K562 (cell line): ENCODE measurements at regions not wholly inside any gene's neighbourhood (a gene's known extent, or its start where the extent isn't known, plus 50 kb on each side); places are given as distances from the start of the nearest gene placed in this dataset.

Experiments
- ATAC-seq: fragments of 200-7000 bp; cut with Tn5 transposase; 3 replicates; pipeline ENCODE4 v1.9.1; 2020; ENCODE audit warnings: moderate library complexity
- BruUV-seq: library from RNA; stranded (reverse); fragments of 400-500 nt; replicated peaks from 2 replicates; lab custom pipeline; 2021; lab: Mats Ljungman, UMichigan
- CTCF ChIA-PET: fragments of 300-600 bp; formaldehyde crosslinking; extraction: SDS; loops from one replicate; lab custom pipeline; 2021; ENCODE audit warnings: low intra/inter-chr PET ratio; lab: Yijun Ruan, JAX
- POLR2A ChIA-PET: fragments of 300-600, 350-650 bp; sonication (Branson Sonifier 250); formaldehyde crosslinking; extraction: SDS; loops from one replicate; lab custom pipeline; 2021; ENCODE audit warnings: antibody characterized with exemption, inconsistent platforms; lab: Yijun Ruan, JAX
- DNase-seq, 4 experiments: peaks; one replicate each; pipeline versions ENCODE4 v3.0.0 to v3.0.0-alpha.2; 2011 to 2018; ENCODE audit warnings: low spot score in 3 of 4, mixed read lengths in 3 of 4; ENCODE audit errors: extremely low read depth in 1 of 4
- FAIRE-seq: peaks from 2 replicates; lab custom pipeline; 2011; peaks lifted over from hg19 to GRCh38; lab: Jason Lieb, UNC
- H2AFZ ChIP-seq: 2 replicates; pipeline ENCODE4 v1.6.0; 2011; ENCODE audit warnings: low read depth, low read length, control low read depth, inconsistent platforms
- H3K27ac ChIP-seq: fragments of 200-600 bp; 3 replicates; pipeline ENCODE4 v1.8.0; 2011; ENCODE audit warnings: low read depth, mild to moderate bottlenecking, control low read depth, inconsistent platforms, low read length, moderate library complexity, mixed read lengths; ENCODE audit errors: extremely low read depth
- H3K27me3 ChIP-seq, 2 experiments: fragments of 300-600 bp in 1 of 2; 2 replicates in 1 of 2; 3 replicates in 1 of 2; pipeline versions ENCODE4 v1.6.0 to v1.8.0; 2011; ENCODE audit warnings: inconsistent platforms in 2 of 2, low read length in 2 of 2, mild to moderate bottlenecking in 1 of 2, mixed read lengths in 1 of 2, moderate library complexity in 1 of 2; ENCODE audit not compliant: control insufficient read depth in 2 of 2, insufficient read depth in 2 of 2
- H3K36me3 ChIP-seq: fragments of 300-600 bp; 3 replicates; pipeline ENCODE4 v1.8.0; 2011; ENCODE audit warnings: mild to moderate bottlenecking, low read length, inconsistent platforms; ENCODE audit not compliant: control insufficient read depth, insufficient read depth
- H3K4me1 ChIP-seq, 2 experiments: fragments of 200-600 bp in 1 of 2; replicated peaks in 1 of 2; 2 replicates in 1 of 2; 3 replicates in 1 of 2; pipeline versions ENCODE4 v1.5.1 to v1.8.0; 2011; ENCODE audit warnings: inconsistent platforms in 2 of 2, low read length in 2 of 2, mild to moderate bottlenecking in 1 of 2, mixed read lengths in 1 of 2, moderate library complexity in 1 of 2; ENCODE audit not compliant: control insufficient read depth in 2 of 2, insufficient read depth in 2 of 2
- H3K4me2 ChIP-seq: 2 replicates; pipeline ENCODE4 v1.6.1; 2011; ENCODE audit warnings: low read length, control low read depth, inconsistent platforms, mixed read lengths; ENCODE audit not compliant: insufficient read depth
- H3K4me3 ChIP-seq: fragments of 200-600 bp; sonication (generic), shearing (Covaris generic); 2 replicates; pipeline ENCODE4 v1.5.1; 2016; ENCODE audit warnings: control low read depth, inconsistent platforms
- H3K79me2 ChIP-seq: fragments of 200-600 bp; 3 replicates; pipeline ENCODE4 v1.8.0; 2011; ENCODE audit warnings: low read length, inconsistent platforms; ENCODE audit not compliant: control insufficient read depth, insufficient read depth
- H3K9ac ChIP-seq, 2 experiments: 2 replicates each; pipeline versions ENCODE4 v1.6.0 to v1.6.1; 2011; ENCODE audit warnings: low read depth in 2 of 2, low read length in 2 of 2, control low read depth in 1 of 2, inconsistent platforms in 1 of 2, mild to moderate bottlenecking in 1 of 2, mixed read lengths in 1 of 2; ENCODE audit not compliant: insufficient read depth in 1 of 2
- H3K9me1 ChIP-seq: one replicate; pipeline ENCODE4 v1.6.0; 2011; ENCODE audit warnings: inconsistent platforms, mild to moderate bottlenecking, low read length, moderate library complexity; ENCODE audit not compliant: control insufficient read depth, insufficient read depth
- H3K9me3 ChIP-seq: replicated peaks from 2 replicates; pipeline ENCODE4 v1.5.1; 2011; ENCODE audit warnings: low read depth, low read length, inconsistent platforms; ENCODE audit not compliant: control insufficient read depth, insufficient read depth
- H4K20me1 ChIP-seq: replicated peaks from 2 replicates; pipeline ENCODE4 v1.6.1; 2011; ENCODE audit warnings: low read length, inconsistent platforms, mixed read lengths; ENCODE audit not compliant: control insufficient read depth, insufficient read depth
- BRF1 ChIP-seq: IDR thresholded peaks from 3 replicates; pipeline ENCODE4 v1.6.1; 2011; ENCODE audit warnings: borderline replicate concordance, mild to moderate bottlenecking; ENCODE audit not compliant: insufficient read length; ENCODE audit errors: extremely low read depth
- MEIS2 ChIP-seq: fragments of 450-650 bp; IDR thresholded peaks from 2 replicates; pipeline ENCODE4 v1.6.1; 2014; ENCODE audit warnings: mild to moderate bottlenecking; ENCODE audit not compliant: partially characterized antibody
- NFRKB ChIP-seq: fragments of 450-650 bp; IDR thresholded peaks from 2 replicates; pipeline ENCODE4 v1.6.1; 2016; ENCODE audit warnings: low read depth
- NFXL1 ChIP-seq: fragments of 450-650 bp; formaldehyde crosslinking; IDR thresholded peaks from 2 replicates; pipeline ENCODE4 v1.4.0; 2021; ENCODE audit warnings: mild to moderate bottlenecking
- POLR2AphosphoS5 ChIP-seq: IDR thresholded peaks from 2 replicates; pipeline ENCODE4 v1.6.1; 2011; ENCODE audit warnings: mild to moderate bottlenecking, low read depth, low read length, moderate library complexity; ENCODE audit not compliant: control insufficient read depth, insufficient read depth
- SPI1 ChIP-seq: IDR thresholded peaks from 2 replicates; pipeline ENCODE4 v1.6.1; 2011; ENCODE audit warnings: low read depth, low read length, control low read depth, borderline replicate concordance
- ZNF140 ChIP-seq: fragments of 250-450 bp; sonication (Bioruptor Pico); IDR thresholded peaks from 2 replicates; pipeline ENCODE4 v1.8.0; 2021; ENCODE audit warnings: moderate library complexity, mild to moderate bottlenecking, inconsistent platforms
- ZNF668 ChIP-seq: fragments of 250-450 bp; sonication (Bioruptor Pico); IDR thresholded peaks from 2 replicates; pipeline ENCODE4 v1.8.0; 2022; ENCODE audit warnings: mild to moderate bottlenecking, inconsistent platforms
- in situ Hi-C: fragments of 300-500 bp; cut with MboI; formaldehyde crosslinking; loops from 4 replicates; pipeline ENCODE4 v1.15.0; 2018; ENCODE audit warnings: inconsistent platforms, mixed read lengths
- intact Hi-C: fragments of 100-400 bp; cut with micrococcal nuclease; formaldehyde crosslinking; loops from 2 replicates; pipeline ENCODE4 v1.14.2; 2022
- TF ChIP-seq, protein P1 (sequence below): fragments of 450-650 bp; IDR thresholded peaks from 2 replicates; pipeline ENCODE4 v1.6.1; 2017; ENCODE audit warnings: antibody characterized with exemption, mild to moderate bottlenecking
- TF ChIP-seq, protein P2 (sequence below): sonication (generic); formaldehyde crosslinking; IDR thresholded peaks from 2 replicates; pipeline ENCODE4 v1.8.0; 2022; ENCODE audit warnings: missing genetic modification reagents, mild to moderate bottlenecking, borderline replicate concordance

DNA sequence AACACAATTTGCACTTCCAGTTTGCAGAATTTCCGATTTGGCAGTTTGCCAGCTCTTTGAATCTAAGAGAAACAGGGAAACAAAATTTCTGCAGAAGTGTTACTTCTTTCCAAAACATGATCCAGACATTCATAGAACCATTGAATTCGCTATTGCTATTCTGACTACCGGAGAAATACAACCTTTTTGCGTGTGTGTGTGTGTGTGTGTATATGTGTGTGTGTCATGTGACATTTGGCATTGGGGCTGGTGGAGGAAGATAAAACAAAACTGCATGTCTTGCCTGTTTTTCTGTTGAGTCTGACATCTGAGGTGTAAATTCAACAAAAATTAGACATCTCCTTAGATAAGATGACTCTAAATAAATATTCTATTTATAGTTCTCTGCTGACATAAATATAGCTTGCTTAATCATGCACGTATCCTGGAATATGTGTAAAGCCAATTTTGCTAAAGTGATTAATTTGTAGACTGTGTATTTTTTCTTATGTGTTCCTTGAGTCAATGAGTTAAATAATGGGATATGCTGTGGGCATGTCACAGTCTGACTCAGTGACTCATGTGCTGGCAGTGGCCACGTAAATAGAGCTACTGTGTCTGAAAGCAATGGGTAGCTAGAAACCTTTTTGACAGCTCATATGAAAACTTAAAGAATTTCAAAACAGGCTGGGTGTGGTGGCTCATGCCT is 98.9 kb downstream of the HPGD start (continued):
- TF ChIP-seq POLR2AphosphoS5 (no peak), ZNF668 (CRISPR knock-in tag) (no peak), NFXL1 (CRISPR knock-in tag) (no peak)

DNA sequence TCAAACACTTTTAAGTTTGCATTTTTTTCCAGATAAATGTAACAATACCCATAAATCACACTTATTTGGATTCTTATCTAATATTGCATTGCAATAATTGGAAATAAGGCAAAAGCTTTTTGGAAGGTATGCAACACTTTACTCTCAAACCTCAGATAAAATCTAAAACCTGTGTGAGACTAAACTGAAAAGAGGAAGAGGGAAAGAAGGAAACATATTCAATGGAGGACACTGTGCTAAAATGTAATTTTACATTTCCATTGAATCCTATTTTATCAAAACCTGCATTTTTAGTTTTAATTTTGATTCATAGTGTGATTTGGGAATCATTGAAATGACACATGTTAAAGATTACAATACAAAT is 99.4 kb downstream of the HPGD start:
- TF ChIP-seq, protein P1, sequence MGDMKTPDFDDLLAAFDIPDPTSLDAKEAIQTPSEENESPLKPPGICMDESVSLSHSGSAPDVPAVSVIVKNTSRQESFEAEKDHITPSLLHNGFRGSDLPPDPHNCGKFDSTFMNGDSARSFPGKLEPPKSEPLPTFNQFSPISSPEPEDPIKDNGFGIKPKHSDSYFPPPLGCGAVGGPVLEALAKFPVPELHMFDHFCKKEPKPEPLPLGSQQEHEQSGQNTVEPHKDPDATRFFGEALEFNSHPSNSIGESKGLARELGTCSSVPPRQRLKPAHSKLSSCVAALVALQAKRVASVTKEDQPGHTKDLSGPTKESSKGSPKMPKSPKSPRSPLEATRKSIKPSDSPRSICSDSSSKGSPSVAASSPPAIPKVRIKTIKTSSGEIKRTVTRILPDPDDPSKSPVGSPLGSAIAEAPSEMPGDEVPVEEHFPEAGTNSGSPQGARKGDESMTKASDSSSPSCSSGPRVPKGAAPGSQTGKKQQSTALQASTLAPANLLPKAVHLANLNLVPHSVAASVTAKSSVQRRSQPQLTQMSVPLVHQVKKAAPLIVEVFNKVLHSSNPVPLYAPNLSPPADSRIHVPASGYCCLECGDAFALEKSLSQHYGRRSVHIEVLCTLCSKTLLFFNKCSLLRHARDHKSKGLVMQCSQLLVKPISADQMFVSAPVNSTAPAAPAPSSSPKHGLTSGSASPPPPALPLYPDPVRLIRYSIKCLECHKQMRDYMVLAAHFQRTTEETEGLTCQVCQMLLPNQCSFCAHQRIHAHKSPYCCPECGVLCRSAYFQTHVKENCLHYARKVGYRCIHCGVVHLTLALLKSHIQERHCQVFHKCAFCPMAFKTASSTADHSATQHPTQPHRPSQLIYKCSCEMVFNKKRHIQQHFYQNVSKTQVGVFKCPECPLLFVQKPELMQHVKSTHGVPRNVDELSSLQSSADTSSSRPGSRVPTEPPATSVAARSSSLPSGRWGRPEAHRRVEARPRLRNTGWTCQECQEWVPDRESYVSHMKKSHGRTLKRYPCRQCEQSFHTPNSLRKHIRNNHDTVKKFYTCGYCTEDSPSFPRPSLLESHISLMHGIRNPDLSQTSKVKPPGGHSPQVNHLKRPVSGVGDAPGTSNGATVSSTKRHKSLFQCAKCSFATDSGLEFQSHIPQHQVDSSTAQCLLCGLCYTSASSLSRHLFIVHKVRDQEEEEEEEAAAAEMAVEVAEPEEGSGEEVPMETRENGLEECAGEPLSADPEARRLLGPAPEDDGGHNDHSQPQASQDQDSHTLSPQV = peak; percentile 41; the same call in 1 of the 2 replicates
- TF ChIP-seq SPI1 (peak; percentile 93), MEIS2 (peak; percentile 60), NFRKB (0 out of 2 replicates have a peak, but pooled peaks have one; percentile 23), ZNF140 (no peak), BRF1 (no peak)
- TF ChIP-seq, protein P2, sequence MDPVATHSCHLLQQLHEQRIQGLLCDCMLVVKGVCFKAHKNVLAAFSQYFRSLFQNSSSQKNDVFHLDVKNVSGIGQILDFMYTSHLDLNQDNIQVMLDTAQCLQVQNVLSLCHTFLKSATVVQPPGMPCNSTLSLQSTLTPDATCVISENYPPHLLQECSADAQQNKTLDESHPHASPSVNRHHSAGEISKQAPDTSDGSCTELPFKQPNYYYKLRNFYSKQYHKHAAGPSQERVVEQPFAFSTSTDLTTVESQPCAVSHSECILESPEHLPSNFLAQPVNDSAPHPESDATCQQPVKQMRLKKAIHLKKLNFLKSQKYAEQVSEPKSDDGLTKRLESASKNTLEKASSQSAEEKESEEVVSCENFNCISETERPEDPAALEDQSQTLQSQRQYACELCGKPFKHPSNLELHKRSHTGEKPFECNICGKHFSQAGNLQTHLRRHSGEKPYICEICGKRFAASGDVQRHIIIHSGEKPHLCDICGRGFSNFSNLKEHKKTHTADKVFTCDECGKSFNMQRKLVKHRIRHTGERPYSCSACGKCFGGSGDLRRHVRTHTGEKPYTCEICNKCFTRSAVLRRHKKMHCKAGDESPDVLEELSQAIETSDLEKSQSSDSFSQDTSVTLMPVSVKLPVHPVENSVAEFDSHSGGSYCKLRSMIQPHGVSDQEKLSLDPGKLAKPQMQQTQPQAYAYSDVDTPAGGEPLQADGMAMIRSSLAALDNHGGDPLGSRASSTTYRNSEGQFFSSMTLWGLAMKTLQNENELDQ (CRISPR knock-in tag) = no peak
- BruUV-seq = no TSS peak
- Histone ChIP-seq H3K9me3 (no peaks in the 10 kb centered on the region; the same call in 1 of the 2 replicates), H3K4me1 (peaks cover 11 to 36% of the 10 kb centered on the region in 2 experiments; a peak in 4 of 5 replicates), H3K36me3 (no peaks in the 10 kb centered on the region), H3K79me2 (no peaks in the 10 kb centered on the region), H3K9me1 (no peaks in the 10 kb centered on the region), H2AFZ (peak overlapping the region; percentile 75), H4K20me1 (no peaks in the 10 kb centered on the region), H3K27me3 (no peaks in the 10 kb centered on the region), H3K4me2 (peak overlapping the region; percentile 52; the same call in 1 of the 2 replicates), H3K4me3 (no peak overlapping the region), H3K9ac (peak overlapping the region in 1 of 2 experiments; percentile 53; a peak in 2 of 4 replicates), H3K27ac (peak overlapping the region; percentile 76)
- ATAC-seq (peak; percentile 28; the same call in 1 of the 3 replicates), DNase-seq (no peak), FAIRE-seq (no peak)
- ChIA-PET CTCF (no interaction called here), POLR2A (no interaction called here)
- intact Hi-C loops = loop anchor here (5.0 kb wide), 1 partner anchor 99 kb away; the partner anchor contains the start of gene HPGD
- in situ Hi-C loops = no loop called here
